ENCODE measurements at regions not wholly inside any gene's neighbourhood (a gene's known extent, or its start where the extent isn't known, plus 50 kb on each side); places are given as distances from the start of the nearest gene placed in this dataset.

- Histone ChIP-seq H3K27me3 (replicated peaks) (no peaks in the 10 kb centered on the region), H3K36me3 (replicated peaks) (no peaks in the 10 kb centered on the region), H3K4me3 (ENCODE audit: low read depth, low read length) (no peak overlapping the region), H3K27ac (no peak overlapping the region)
- DNase-seq, result no peak
- in situ Hi-C loops (cut with HindIII; ENCODE audit: low pct_ligation_motif_present, low sequenced_read_pairs), result no loop called here
- TF ChIP-seq, protein P1, sequence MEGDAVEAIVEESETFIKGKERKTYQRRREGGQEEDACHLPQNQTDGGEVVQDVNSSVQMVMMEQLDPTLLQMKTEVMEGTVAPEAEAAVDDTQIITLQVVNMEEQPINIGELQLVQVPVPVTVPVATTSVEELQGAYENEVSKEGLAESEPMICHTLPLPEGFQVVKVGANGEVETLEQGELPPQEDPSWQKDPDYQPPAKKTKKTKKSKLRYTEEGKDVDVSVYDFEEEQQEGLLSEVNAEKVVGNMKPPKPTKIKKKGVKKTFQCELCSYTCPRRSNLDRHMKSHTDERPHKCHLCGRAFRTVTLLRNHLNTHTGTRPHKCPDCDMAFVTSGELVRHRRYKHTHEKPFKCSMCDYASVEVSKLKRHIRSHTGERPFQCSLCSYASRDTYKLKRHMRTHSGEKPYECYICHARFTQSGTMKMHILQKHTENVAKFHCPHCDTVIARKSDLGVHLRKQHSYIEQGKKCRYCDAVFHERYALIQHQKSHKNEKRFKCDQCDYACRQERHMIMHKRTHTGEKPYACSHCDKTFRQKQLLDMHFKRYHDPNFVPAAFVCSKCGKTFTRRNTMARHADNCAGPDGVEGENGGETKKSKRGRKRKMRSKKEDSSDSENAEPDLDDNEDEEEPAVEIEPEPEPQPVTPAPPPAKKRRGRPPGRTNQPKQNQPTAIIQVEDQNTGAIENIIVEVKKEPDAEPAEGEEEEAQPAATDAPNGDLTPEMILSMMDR (IDR thresholded peaks at IDR 0.05; ENCODE audit: low read depth, low read length, missing control alignments), result no peak
These were observed 255.8 kb downstream of the MTX2 start for GRCh38 chr2:176525086-176525485.

- no peaks in the 10 kb centered on the region for H3K36me3 ChIP-seq (replicated peaks)
- TF ChIP-seq, protein P1 (IDR thresholded peaks at IDR 0.05; ENCODE audit: low read depth, low read length, missing control alignments), result no peak
- no peak overlapping the region for H3K27ac ChIP-seq
- DNase-seq, result no peak
- H3K4me3 ChIP-seq (ENCODE audit: low read depth, low read length), result no peak overlapping the region
- no peaks in the 10 kb centered on the region for H3K27me3 ChIP-seq (replicated peaks)
- in situ Hi-C loops (cut with HindIII; ENCODE audit: low pct_ligation_motif_present, low sequenced_read_pairs), result no loop called here
These were observed 258.0 kb downstream of the MTX2 start for GRCh38 chr2:176526995-176527901.

GRCh38 chr2:176531608-176532007 is 262.4 kb downstream of the MTX2 start:
- no peaks in the 10 kb centered on the region for H3K36me3 ChIP-seq (replicated peaks)
- H3K27me3 ChIP-seq (replicated peaks), result no peaks in the 10 kb centered on the region
- in situ Hi-C loops (cut with HindIII; ENCODE audit: low pct_ligation_motif_present, low sequenced_read_pairs), result no loop called here
- TF ChIP-seq, protein P1 (IDR thresholded peaks at IDR 0.05; ENCODE audit: low read depth, low read length, missing control alignments), result no peak
- no peak overlapping the region for H3K27ac ChIP-seq
- DNase-seq, result no peak
- no peak overlapping the region for H3K4me3 ChIP-seq (ENCODE audit: low read depth, low read length)

- no peaks in the 10 kb centered on the region for H3K27me3 ChIP-seq (replicated peaks)
- TF ChIP-seq, protein P1 (IDR thresholded peaks at IDR 0.05; ENCODE audit: low read depth, low read length, missing control alignments), result no peak
- no peak for DNase-seq
- no peak overlapping the region for H3K4me3 ChIP-seq (ENCODE audit: low read depth, low read length)
- H3K27ac ChIP-seq, result no peak overlapping the region
- in situ Hi-C loops (cut with HindIII; ENCODE audit: low pct_ligation_motif_present, low sequenced_read_pairs), result no loop called here
- H3K36me3 ChIP-seq (replicated peaks), result no peaks in the 10 kb centered on the region
These were observed 264.4 kb downstream of the MTX2 start for GRCh38 chr2:176533505-176534193.

- no peak for DNase-seq
- Histone ChIP-seq H3K36me3 (replicated peaks) (no peaks in the 10 kb centered on the region), H3K27ac (no peak overlapping the region), H3K27me3 (replicated peaks) (no peaks in the 10 kb centered on the region), H3K4me3 (ENCODE audit: low read depth, low read length) (no peak overlapping the region)
- in situ Hi-C loops (cut with HindIII; ENCODE audit: low pct_ligation_motif_present, low sequenced_read_pairs), result no loop called here
- TF ChIP-seq, protein P1 (IDR thresholded peaks at IDR 0.05; ENCODE audit: low read depth, low read length, missing control alignments), result no peak
These were observed 265.7 kb downstream of the MTX2 start for GRCh38 chr2:176534798-176535466.
